NCI-H748 treated with DMSO at 0.1 percent for 48 hours (cell line): ENCODE measurements at regions not wholly inside any gene's neighbourhood (a gene's known extent, or its start where the extent isn't known, plus 50 kb on each side); places are given as distances from the start of the nearest gene placed in this dataset.
A peak's percentile ranks its signal among the peaks of the same experiment; 100 is the strongest.

Source experiments
- DNase-seq: peaks from one replicate; lab custom pipeline; 2025; lab: John Stamatoyannopoulos, UW

- DNase-seq: no peak
These were observed 1956.7 kb downstream of the C4orf33 start for GRCh38 chr4:131052646-131053045.

- DNase-seq: no peak
These were observed 1958.6 kb downstream of the C4orf33 start for GRCh38 chr4:131054489-131055019.

GRCh38 chr4:131061734-131062133 is 1965.8 kb downstream of the C4orf33 start:
- no peak for DNase-seq

- DNase-seq: no peak
These were observed 1967.9 kb downstream of the C4orf33 start for GRCh38 chr4:131063878-131064277.

- no peak for DNase-seq
These were observed 1985.1 kb downstream of the C4orf33 start for GRCh38 chr4:131081069-131081468.

GRCh38 chr4:131084997-131085396 is 1989.0 kb downstream of the C4orf33 start:
- DNase-seq: no peak

GRCh38 chr4:131091896-131092295 is 1995.9 kb downstream of the C4orf33 start:
- DNase-seq: peak; percentile 19

GRCh38 chr4:131093303-131093702 is 1997.4 kb downstream of the C4orf33 start:
- DNase-seq: no peak

GRCh38 chr4:131098976-131099375 is 2003.0 kb downstream of the C4orf33 start:
- DNase-seq: no peak

- DNase-seq: no peak
These were observed 2017.3 kb downstream of the C4orf33 start for GRCh38 chr4:131113273-131113672.

- DNase-seq: no peak
These were observed 2017.8 kb downstream of the C4orf33 start for GRCh38 chr4:131113704-131114103.

- no peak for DNase-seq
These were observed 2023.7 kb downstream of the C4orf33 start for GRCh38 chr4:131119661-131120060.

- no peak for DNase-seq
These were observed 2011.9 kb upstream of the PCDH10 start for GRCh38 chr4:131137196-131137595.

GRCh38 chr4:131159261-131159660 is 1989.8 kb upstream of the PCDH10 start:
- no peak for DNase-seq

GRCh38 chr4:131192318-131192717 is 1956.8 kb upstream of the PCDH10 start:
- no peak for DNase-seq

- peak; percentile 37 for DNase-seq
These were observed 1941.5 kb upstream of the PCDH10 start for GRCh38 chr4:131207589-131207988.

- no peak for DNase-seq
These were observed 1900.8 kb upstream of the PCDH10 start for GRCh38 chr4:131248314-131248713.

- DNase-seq: no peak
These were observed 1897.8 kb upstream of the PCDH10 start for GRCh38 chr4:131251321-131251720.

GRCh38 chr4:131257241-131257640 is 1891.9 kb upstream of the PCDH10 start:
- no peak for DNase-seq

- DNase-seq: no peak
These were observed 1890.7 kb upstream of the PCDH10 start for GRCh38 chr4:131258361-131258760.

GRCh38 chr4:131288441-131288840 is 1860.7 kb upstream of the PCDH10 start:
- no peak for DNase-seq

GRCh38 chr4:131296192-131296591 is 1852.9 kb upstream of the PCDH10 start:
- no peak for DNase-seq

GRCh38 chr4:131302108-131302507 is 1847.0 kb upstream of the PCDH10 start:
- no peak for DNase-seq

- DNase-seq: no peak
These were observed 1844.4 kb upstream of the PCDH10 start for GRCh38 chr4:131304686-131305085.

- no peak for DNase-seq
These were observed 1839.5 kb upstream of the PCDH10 start for GRCh38 chr4:131309628-131310027.
